Lung (tissue), 11 donors: ENCODE measurements at regions not wholly inside any gene's neighbourhood (a gene's known extent, or its start where the extent isn't known, plus 50 kb on each side); places are given as distances from the start of the nearest gene placed in this dataset.
A peak's percentile ranks its signal among the peaks of the same experiment; 100 is the strongest.

ENCODE experiments used
- ATAC-seq: fragments of 200-7000 bp; cut with Tn5 transposase; one replicate; pipeline ENCODE4 v1.9.1; 2020; ENCODE audit warnings: moderate number of reproducible peaks; ENCODE audit not compliant: insufficient read depth, low FRiP score
- DNase-seq, 3 donors: peaks; one replicate each; pipeline ENCODE4 v3.0.0-alpha.2; 2013 to 2017
- H3K27ac ChIP-seq, 2 donors: one replicate each; pipeline ENCODE4 v1.5.1; 2013; ENCODE audit warnings: mild to moderate bottlenecking in 2 of 2, moderate library complexity in 2 of 2, control low read depth in 1 of 2, inconsistent platforms in 1 of 2, low read depth in 1 of 2, low read length in 1 of 2
- H3K27me3 ChIP-seq, 3 donors: one replicate each; pipeline ENCODE4 v1.5.1; 2013; ENCODE audit warnings: low read length in 2 of 3; ENCODE audit not compliant: control insufficient read depth in 3 of 3, insufficient read depth in 3 of 3
- H3K36me3 ChIP-seq, 4 donors: one replicate each; pipeline ENCODE4 v1.5.1; 2013; ENCODE audit warnings: low read length in 4 of 4, mild to moderate bottlenecking in 1 of 4, moderate library complexity in 1 of 4; ENCODE audit not compliant: control insufficient read depth in 4 of 4, insufficient read depth in 4 of 4
- H3K4me1 ChIP-seq, 5 donors: one replicate each; pipeline ENCODE4 v1.5.1; 2013; ENCODE audit warnings: low read length in 5 of 5, mild to moderate bottlenecking in 2 of 5, moderate library complexity in 1 of 5; ENCODE audit not compliant: control insufficient read depth in 5 of 5, insufficient read depth in 5 of 5
- H3K4me3 ChIP-seq: one replicate; pipeline ENCODE4 v1.5.1; 2013; ENCODE audit warnings: mild to moderate bottlenecking, control low read depth, moderate library complexity
- H3K9ac ChIP-seq, 2 donors: one replicate each; pipeline ENCODE4 v1.5.1; 2013; ENCODE audit warnings: low read length in 2 of 2, control low read depth in 1 of 2; ENCODE audit not compliant: insufficient read depth in 1 of 2
- H3K9me3 ChIP-seq, 4 donors: one replicate each; pipeline ENCODE4 v1.5.1; 2013; ENCODE audit warnings: low read length in 3 of 4, mild to moderate bottlenecking in 1 of 4, moderate library complexity in 1 of 4; ENCODE audit not compliant: control insufficient read depth in 4 of 4, insufficient read depth in 3 of 4
- CTCF ChIP-seq: IDR thresholded peaks from 2 replicates; pipeline ENCODE4 v1.5.1; 2012; ENCODE audit warnings: mild to moderate bottlenecking; ENCODE audit errors: control extremely low read depth, extremely low read depth
- WGBS, 2 donors: extraction: QIAGEN DNeasy Blood & Tissue Kit; methylation state at CpG; one replicate each; pipeline ENCODE4 v1.1.7; 2013; 5-methylcytosine and 5-hydroxymethylcytosine counted together
- donor health status: control.
- donor health status: control.
- donor health status: Bipolar disorder and iron deficiency.
- donor health status: healthy.
- donor health status: DM: yes; HTN: yes; CAD: no.

- Histone ChIP-seq H3K27ac (no peak overlapping the region), H3K27me3 (no peaks in the 10 kb centered on the region), H3K4me3 (no peak overlapping the region), H3K9ac (no peak overlapping the region), H3K4me1 (peaks cover 0 to 19% (median 5%) of the 10 kb centered on the region in 5 donors), H3K36me3 (no peaks in the 10 kb centered on the region), H3K9me3 (no peaks in the 10 kb centered on the region)
- DNase-seq (no peak), ATAC-seq (no peak)
- no peak for TF ChIP-seq CTCF
- WGBS, 2 donors: 86 to 91% methylated on average over 3 of the region's 3 CpGs
Observed at GRCh38 chr7:91338226-91339020, 74.2 kb downstream of the FZD1 start.

- Histone ChIP-seq H3K9me3 (no peaks in the 10 kb centered on the region), H3K9ac (no peak overlapping the region), H3K27me3 (no peaks in the 10 kb centered on the region), H3K36me3 (no peaks in the 10 kb centered on the region), H3K4me1 (peaks cover 2 to 55% (median 15%) of the 10 kb centered on the region in 5 donors), H3K27ac (no peak overlapping the region), H3K4me3 (no peak overlapping the region)
- ATAC-seq: no peak
- 85 to 94% methylated on average over 9 of the region's 9 CpGs for WGBS, 2 donors
- peak; percentile 62 to 78 (median 63) for DNase-seq
- no peak for TF ChIP-seq CTCF
Observed at GRCh38 chr7:91342346-91342745, 78.1 kb downstream of the FZD1 start.

- no peak overlapping the region for H3K27ac ChIP-seq
- no peak overlapping the region for H3K4me3 ChIP-seq
- no peak overlapping the region for H3K9ac ChIP-seq
- DNase-seq (peak in 1 of 3 donors; percentile 29), ATAC-seq (no peak)
- H3K36me3 ChIP-seq: no peaks in the 10 kb centered on the region
- WGBS, 2 donors: 44 to 52% methylated on average over 4 of the region's 4 CpGs
- TF ChIP-seq CTCF: no peak
- peaks cover 8 to 66% (median 17%) of the 10 kb centered on the region in 5 donors for H3K4me1 ChIP-seq
- no peaks in the 10 kb centered on the region for H3K27me3 ChIP-seq
- peaks cover 0 to 2% (median 0%) of the 10 kb centered on the region in 4 donors for H3K9me3 ChIP-seq
Observed at GRCh38 chr7:91343420-91343960, 79.3 kb downstream of the FZD1 start.
